GM18870 (cell line): ENCODE measurements at regions not wholly inside any gene's neighbourhood (a gene's known extent, or its start where the extent isn't known, plus 50 kb on each side); places are given as distances from the start of the nearest gene placed in this dataset.

ENCODE experiments used
- ATAC-seq: cut with Tn5 transposase; IDR thresholded peaks from one replicate; pipeline ENCODE4 v1.9.1; 2021; ENCODE audit warnings: moderate library complexity; ENCODE audit not compliant: unreplicated experiment

GRCh38 chr6:166050559-166050958, 117.1 kb downstream of the TBXT start:
- ATAC-seq = no peak

- no peak for ATAC-seq
These were observed 120.7 kb downstream of the TBXT start for GRCh38 chr6:166046982-166047381.

- no peak for ATAC-seq
These were observed 121.4 kb downstream of the TBXT start for GRCh38 chr6:166046226-166046625.

- no peak for ATAC-seq
These were observed 121.8 kb downstream of the TBXT start for GRCh38 chr6:166045860-166046200.

GRCh38 chr6:166045173-166045859, 122.3 kb downstream of the TBXT start:
- ATAC-seq = no peak

- no peak for ATAC-seq
These were observed 126.4 kb downstream of the TBXT start for GRCh38 chr6:166041277-166041676.

GRCh38 chr6:166040292-166040691, 127.4 kb downstream of the TBXT start:
- ATAC-seq = no peak

GRCh38 chr6:166036316-166037095, 131.1 kb downstream of the TBXT start:
- ATAC-seq = no peak

GRCh38 chr6:166032366-166033200, 135.1 kb downstream of the TBXT start:
- no peak for ATAC-seq

GRCh38 chr6:166031275-166031674, 136.4 kb downstream of the TBXT start:
- ATAC-seq = no peak

GRCh38 chr6:166029506-166029905, 138.1 kb downstream of the TBXT start:
- peak; percentile 45 for ATAC-seq

GRCh38 chr6:166027761-166028160, 139.9 kb downstream of the TBXT start:
- no peak for ATAC-seq

- ATAC-seq = no peak
These were observed 141.0 kb downstream of the TBXT start for GRCh38 chr6:166026586-166027126.

- ATAC-seq = no peak
These were observed 142.3 kb downstream of the TBXT start for GRCh38 chr6:166025149-166025898.

- ATAC-seq = no peak
These were observed 143.4 kb downstream of the TBXT start for GRCh38 chr6:166024252-166024651.

GRCh38 chr6:166023273-166023989, 144.2 kb downstream of the TBXT start:
- no peak for ATAC-seq

- no peak for ATAC-seq
These were observed 146.2 kb downstream of the TBXT start for GRCh38 chr6:166021429-166021828.

- no peak for ATAC-seq
These were observed 148.4 kb downstream of the TBXT start for GRCh38 chr6:166019214-166019613.

GRCh38 chr6:166017032-166017635, 150.5 kb downstream of the TBXT start:
- no peak for ATAC-seq

- no peak for ATAC-seq
These were observed 152.7 kb downstream of the TBXT start for GRCh38 chr6:166014966-166015365.
